Cardiac fibroblast (primary cell): ENCODE measurements at regions not wholly inside any gene's neighbourhood (a gene's known extent, or its start where the extent isn't known, plus 50 kb on each side); places are given as distances from the start of the nearest gene placed in this dataset.
A peak's percentile ranks its signal among the peaks of the same experiment; 100 is the strongest.

ENCODE experiments used
- DNase-seq, 2 donors: peaks; one replicate each; pipeline versions ENCODE4 v3.0.0 to v3.0.0-alpha.2; 2010; ENCODE audit warnings: low read depth in 2 of 2
- H3K4me3 ChIP-seq, 2 donors: replicated peaks in 1 of 2; 1 replicate in 1 of 2; 2 replicates in 1 of 2; pipeline ENCODE4 v1.5.1; 2011; ENCODE audit warnings: low read depth in 2 of 2, low read length in 2 of 2, mild to moderate bottlenecking in 2 of 2, moderate library complexity in 1 of 2
- TF ChIP-seq, protein P1 (sequence below): IDR thresholded peaks from one replicate; pipeline ENCODE4 v1.5.1; 2011; ENCODE audit warnings: low read depth, mild to moderate bottlenecking, low read length, inconsistent platforms

- TF ChIP-seq, protein P1, sequence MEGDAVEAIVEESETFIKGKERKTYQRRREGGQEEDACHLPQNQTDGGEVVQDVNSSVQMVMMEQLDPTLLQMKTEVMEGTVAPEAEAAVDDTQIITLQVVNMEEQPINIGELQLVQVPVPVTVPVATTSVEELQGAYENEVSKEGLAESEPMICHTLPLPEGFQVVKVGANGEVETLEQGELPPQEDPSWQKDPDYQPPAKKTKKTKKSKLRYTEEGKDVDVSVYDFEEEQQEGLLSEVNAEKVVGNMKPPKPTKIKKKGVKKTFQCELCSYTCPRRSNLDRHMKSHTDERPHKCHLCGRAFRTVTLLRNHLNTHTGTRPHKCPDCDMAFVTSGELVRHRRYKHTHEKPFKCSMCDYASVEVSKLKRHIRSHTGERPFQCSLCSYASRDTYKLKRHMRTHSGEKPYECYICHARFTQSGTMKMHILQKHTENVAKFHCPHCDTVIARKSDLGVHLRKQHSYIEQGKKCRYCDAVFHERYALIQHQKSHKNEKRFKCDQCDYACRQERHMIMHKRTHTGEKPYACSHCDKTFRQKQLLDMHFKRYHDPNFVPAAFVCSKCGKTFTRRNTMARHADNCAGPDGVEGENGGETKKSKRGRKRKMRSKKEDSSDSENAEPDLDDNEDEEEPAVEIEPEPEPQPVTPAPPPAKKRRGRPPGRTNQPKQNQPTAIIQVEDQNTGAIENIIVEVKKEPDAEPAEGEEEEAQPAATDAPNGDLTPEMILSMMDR: no peak
- no peak for DNase-seq
- H3K4me3 ChIP-seq: no peak overlapping the region
These were observed 344.7 kb upstream of the TCF4 start for GRCh38 chr18:55932675-55933074.

DNA sequence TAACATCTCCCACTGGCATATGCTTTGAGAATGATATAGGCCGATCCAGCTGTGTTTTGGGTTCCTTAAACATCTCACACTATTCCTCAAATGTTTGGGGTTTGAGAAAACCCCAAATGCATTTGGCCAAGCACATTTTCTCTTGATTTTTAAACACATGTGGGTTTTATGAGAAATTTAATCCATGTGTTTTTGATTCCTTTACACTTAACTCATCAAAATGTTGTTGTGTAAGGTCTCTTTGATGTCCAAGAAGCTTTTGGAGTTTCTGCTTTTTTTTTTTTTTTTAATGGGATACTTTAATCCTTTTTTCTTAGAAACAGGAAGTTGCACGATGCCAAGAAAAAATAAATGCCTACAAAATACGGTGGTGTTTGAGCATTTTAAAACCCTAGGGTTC is 339.8 kb upstream of the TCF4 start:
- TF ChIP-seq, protein P1: no peak
- peak; percentile 33 to 57 for DNase-seq
- no peak overlapping the region for H3K4me3 ChIP-seq

GRCh38 chr18:55925772-55926171 is 337.8 kb upstream of the TCF4 start:
- no peak for DNase-seq
- TF ChIP-seq, protein P1: no peak
- no peak overlapping the region for H3K4me3 ChIP-seq

DNA sequence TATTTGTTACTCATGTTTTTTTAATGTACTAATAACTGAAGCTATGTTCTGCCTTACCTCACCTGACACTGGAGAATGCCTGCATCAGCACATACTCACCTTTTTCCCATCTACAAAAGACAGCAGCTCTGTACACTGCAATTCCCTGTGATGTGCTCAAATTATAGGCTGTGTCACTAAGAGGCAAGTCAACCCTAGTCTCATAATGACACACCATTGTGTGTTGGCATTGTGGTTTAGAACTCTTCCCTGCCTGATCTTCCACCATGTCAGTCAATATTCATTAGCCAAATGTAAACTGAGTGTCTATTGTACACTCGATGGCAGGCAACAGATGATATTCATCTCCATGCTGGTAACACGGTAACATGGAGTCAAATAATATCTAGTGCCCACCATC is 332.1 kb upstream of the TCF4 start:
- TF ChIP-seq, protein P1: no peak
- no peak for DNase-seq
- H3K4me3 ChIP-seq: no peak overlapping the region

GRCh38 chr18:55918444-55918843 is 330.5 kb upstream of the TCF4 start:
- no peak overlapping the region for H3K4me3 ChIP-seq
- TF ChIP-seq, protein P1: no peak
- no peak for DNase-seq

DNA sequence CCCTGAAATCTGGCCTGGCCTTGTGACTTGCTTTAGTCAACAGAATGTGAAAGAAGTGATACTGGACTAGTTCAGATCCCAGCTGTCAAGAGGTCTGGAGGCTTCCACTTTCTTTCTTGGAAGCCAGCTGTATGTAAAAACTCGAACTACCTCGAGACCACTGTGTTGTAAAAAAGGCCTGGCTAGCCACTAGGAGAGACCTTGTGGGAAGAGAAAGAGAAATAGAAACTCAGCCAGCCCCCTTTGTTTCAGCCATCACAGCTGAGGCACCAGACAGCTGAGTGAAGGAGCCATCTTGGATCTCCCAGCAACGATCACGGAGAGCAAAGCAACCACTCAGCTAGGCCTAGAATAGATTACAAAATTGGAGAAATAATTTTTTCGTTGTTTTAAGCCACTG is 324.9 kb upstream of the TCF4 start:
- no peak for DNase-seq
- TF ChIP-seq, protein P1: no peak
- no peak overlapping the region for H3K4me3 ChIP-seq

GRCh38 chr18:55912071-55912470 is 324.1 kb upstream of the TCF4 start:
- H3K4me3 ChIP-seq: no peak overlapping the region
- peak in 1 of 2 donors; percentile 39 for DNase-seq
- TF ChIP-seq, protein P1: no peak
